Brain microvascular endothelial cell (primary cell): ENCODE measurements at regions not wholly inside any gene's neighbourhood (a gene's known extent, or its start where the extent isn't known, plus 50 kb on each side); places are given as distances from the start of the nearest gene placed in this dataset.

Experiments
- DNase-seq: peaks from one replicate; pipeline ENCODE4 v3.0.0-alpha.2; 2020
- H3K27ac ChIP-seq: fragments of 250-450 bp; sonication (Bioruptor Pico); 2 replicates; pipeline ENCODE4 v1.5.1; 2020; ENCODE audit warnings: mild to moderate bottlenecking, moderate library complexity
- H3K27me3 ChIP-seq: fragments of 250-450 bp; sonication (Bioruptor Pico); replicated peaks from 2 replicates; pipeline ENCODE4 v1.5.1; 2020; ENCODE audit warnings: mild to moderate bottlenecking
- H3K36me3 ChIP-seq: fragments of 250-450 bp; sonication (Bioruptor Pico); replicated peaks from 2 replicates; pipeline ENCODE4 v1.5.1; 2020; ENCODE audit warnings: mild to moderate bottlenecking
- H3K4me3 ChIP-seq: 2 replicates; pipeline ENCODE4 v1.5.1; 2011; ENCODE audit warnings: low read depth, mild to moderate bottlenecking, control low read depth, low read length, moderate library complexity
- CTCF ChIP-seq: IDR thresholded peaks from 2 replicates; pipeline ENCODE4 v1.5.1; 2011; ENCODE audit warnings: low read depth, mild to moderate bottlenecking, moderate library complexity, low read length, control low read depth, inconsistent platforms; ENCODE audit errors: missing control alignments
- in situ Hi-C: cut with HindIII; loops from 2 replicates; pipeline ENCODE4 v1.10.0; 2017; ENCODE audit warnings: low sequenced_read_pairs, low pct_ligation_motif_present

- no peak overlapping the region for H3K4me3 ChIP-seq
Observed at GRCh38 chr4:35217331-35217730, 1027.0 kb downstream of the ARAP2 start.

GRCh38 chr4:35228313-35228712, 1016.0 kb downstream of the ARAP2 start:
- Histone ChIP-seq H3K4me3 (no peak overlapping the region), H3K27me3 (no peaks in the 10 kb centered on the region), H3K27ac (no peak overlapping the region), H3K36me3 (no peaks in the 10 kb centered on the region)
- no peak for DNase-seq
- in situ Hi-C loops = no loop called here
- no peak for TF ChIP-seq CTCF

More at GRCh38 chr4:35217331-35217730, 1027.0 kb downstream of the ARAP2 start:
- in situ Hi-C loops = no loop called here
- H3K27me3 ChIP-seq = no peaks in the 10 kb centered on the region
- no peaks in the 10 kb centered on the region for H3K36me3 ChIP-seq
- no peak overlapping the region for H3K27ac ChIP-seq
- no peak for DNase-seq
- TF ChIP-seq CTCF = no peak

GRCh38 chr4:35229021-35229420, 1015.3 kb downstream of the ARAP2 start:
- Histone ChIP-seq H3K27me3 (no peaks in the 10 kb centered on the region), H3K27ac (no peak overlapping the region), H3K36me3 (no peaks in the 10 kb centered on the region), H3K4me3 (no peak overlapping the region)
- no peak for DNase-seq
- TF ChIP-seq CTCF = no peak
- in situ Hi-C loops = no loop called here

GRCh38 chr4:35237924-35238323, 1006.4 kb downstream of the ARAP2 start:
- no peak for TF ChIP-seq CTCF
- Histone ChIP-seq H3K27ac (no peak overlapping the region), H3K27me3 (no peaks in the 10 kb centered on the region), H3K36me3 (no peaks in the 10 kb centered on the region), H3K4me3 (no peak overlapping the region)
- in situ Hi-C loops = no loop called here
- no peak for DNase-seq

- no peak for TF ChIP-seq CTCF
- no peak for DNase-seq
- in situ Hi-C loops = no loop called here
- H3K27ac ChIP-seq = no peak overlapping the region
- no peak overlapping the region for H3K4me3 ChIP-seq
- H3K36me3 ChIP-seq = no peaks in the 10 kb centered on the region
- H3K27me3 ChIP-seq = no peaks in the 10 kb centered on the region
Observed at GRCh38 chr4:35238793-35239192, 1005.5 kb downstream of the ARAP2 start.

- no peaks in the 10 kb centered on the region for H3K36me3 ChIP-seq
- no peaks in the 10 kb centered on the region for H3K27me3 ChIP-seq
- H3K4me3 ChIP-seq = no peak overlapping the region
- no peak overlapping the region for H3K27ac ChIP-seq
- DNase-seq = no peak
- no peak for TF ChIP-seq CTCF
- in situ Hi-C loops = no loop called here
Observed at GRCh38 chr4:35246493-35246892, 997.8 kb downstream of the ARAP2 start.
